H1 (cell line): ENCODE measurements at regions not wholly inside any gene's neighbourhood (a gene's known extent, or its start where the extent isn't known, plus 50 kb on each side); places are given as distances from the start of the nearest gene placed in this dataset.

Experiments used
- CTCF ChIA-PET: fragments of 300-600 bp; sonication (Branson Sonifier 250); formaldehyde crosslinking; loops from one replicate; lab custom pipeline; 2021; ENCODE audit not compliant: partially characterized antibody; lab: Charles Lee
- POLR2A ChIA-PET: fragments of 300-600 bp; sonication (Branson Sonifier 250); formaldehyde crosslinking; loops from one replicate; lab custom pipeline; 2021; ENCODE audit warnings: inconsistent platforms; ENCODE audit not compliant: partially characterized antibody; lab: Charles Lee
- DNase-seq, 2 experiments: peaks; one replicate each; pipeline versions ENCODE4 v3.0.0 to v3.0.0-alpha.2; 2010 to 2022; ENCODE audit warnings: low spot score in 2 of 2, low read depth in 1 of 2, mixed read lengths in 1 of 2
- FAIRE-seq: peaks from 2 replicates; lab custom pipeline; 2011; peaks lifted over from hg19 to GRCh38; lab: Jason Lieb, UNC
- H2AFZ ChIP-seq: 2 replicates; pipeline ENCODE4 v1.8.1; 2012; ENCODE audit warnings: low read length, inconsistent platforms
- H2AK5ac ChIP-seq: 2 replicates; pipeline ENCODE4 v1.6.1; 2013; ENCODE audit warnings: low read depth, low read length
- H2BK120ac ChIP-seq: replicated peaks from 2 replicates; pipeline ENCODE3; 2013; ENCODE audit warnings: low read depth, low read length, inconsistent platforms
- H2BK12ac ChIP-seq: 2 replicates; pipeline ENCODE4 v1.6.1; 2013; ENCODE audit warnings: low read depth, low read length
- H2BK15ac ChIP-seq: 2 replicates; pipeline ENCODE4 v1.6.1; 2013; ENCODE audit warnings: low read length
- H2BK20ac ChIP-seq: 2 replicates; pipeline ENCODE4 v1.6.1; 2013; ENCODE audit warnings: low read length
- H2BK5ac ChIP-seq: 2 replicates; pipeline ENCODE4 v1.6.1; 2013; ENCODE audit warnings: low read depth, low read length
- H3K14ac ChIP-seq: 2 replicates; pipeline ENCODE4 v1.6.1; 2013; ENCODE audit warnings: inconsistent platforms; ENCODE audit not compliant: insufficient read length
- H3K18ac ChIP-seq: 2 replicates; pipeline ENCODE4 v1.6.1; 2013; ENCODE audit warnings: low read length; ENCODE audit errors: extremely low read depth
- H3K23ac ChIP-seq: 2 replicates; pipeline ENCODE4 v1.6.1; 2013; ENCODE audit warnings: inconsistent platforms; ENCODE audit not compliant: insufficient read length
- H3K23me2 ChIP-seq: 2 replicates; pipeline ENCODE4 v1.6.1; 2013; ENCODE audit warnings: low read depth, low read length
- H3K27ac ChIP-seq: 2 replicates; pipeline ENCODE4 v1.6.1; 2011; ENCODE audit warnings: low read depth, low read length, inconsistent platforms
- H3K27me3 ChIP-seq, 4 experiments: replicated peaks in 1 of 4; 1 replicate in 1 of 4; 2 replicates in 3 of 4; pipeline versions ENCODE4 v1.6.1 to v1.8.1; 2011 to 2013; ENCODE audit warnings: low read length in 3 of 4, mild to moderate bottlenecking in 3 of 4, inconsistent platforms in 2 of 4, mixed read lengths in 2 of 4, moderate library complexity in 1 of 4; ENCODE audit not compliant: control insufficient read depth in 3 of 4, insufficient read depth in 3 of 4; ENCODE audit errors: extremely low read depth in 1 of 4
- H3K36me3 ChIP-seq, 4 experiments: 2 replicates each; pipeline versions ENCODE4 v1.6.1 to v1.8.1; 2011 to 2013; ENCODE audit warnings: mild to moderate bottlenecking in 4 of 4, low read length in 3 of 4, moderate library complexity in 2 of 4, control low read depth in 1 of 4, inconsistent platforms in 1 of 4; ENCODE audit not compliant: insufficient read depth in 4 of 4, control insufficient read depth in 2 of 4
- H3K4ac ChIP-seq: replicated peaks from 2 replicates; pipeline ENCODE3; 2013; ENCODE audit warnings: low read length, low read depth, mixed read lengths, inconsistent platforms; ENCODE audit not compliant: insufficient read length
- H3K4me1 ChIP-seq, 4 experiments: replicated peaks in 1 of 4; 1 replicate in 1 of 4; 2 replicates in 3 of 4; pipeline versions ENCODE4 v1.6.1 to v1.8.1; 2011 to 2013; ENCODE audit warnings: low read length in 3 of 4, inconsistent platforms in 2 of 4, mixed read lengths in 1 of 4; ENCODE audit not compliant: insufficient read depth in 4 of 4, control insufficient read depth in 3 of 4
- H3K4me2 ChIP-seq, 2 experiments: 2 replicates each; pipeline versions ENCODE4 v1.6.1 to v1.8.1; 2011 to 2013; ENCODE audit warnings: low read depth in 2 of 2, low read length in 2 of 2, control low read depth in 1 of 2, inconsistent platforms in 1 of 2, mild to moderate bottlenecking in 1 of 2; ENCODE audit not compliant: insufficient read depth in 1 of 2
- H3K4me3 ChIP-seq, 4 experiments: fragments of 200-600, 300-600 bp in 1 of 4; sonication (generic), shearing (Covaris generic), sonication (Bioruptor Twin) in 1 of 4; 2 replicates each; pipeline versions ENCODE4 v1.5.1 to v1.8.1; 2011 to 2016; ENCODE audit warnings: low read length in 4 of 4, low read depth in 3 of 4, control low read depth in 2 of 4, inconsistent platforms in 2 of 4, mild to moderate bottlenecking in 2 of 4, mixed read lengths in 1 of 4, moderate library complexity in 1 of 4; ENCODE audit not compliant: insufficient read depth in 2 of 4; ENCODE audit errors: extremely low read depth in 1 of 4
- H3K56ac ChIP-seq: replicated peaks from 2 replicates; pipeline ENCODE3; 2013; ENCODE audit warnings: low read depth, mild to moderate bottlenecking, mixed read lengths, low read length, inconsistent platforms; ENCODE audit not compliant: insufficient read length
- H3K79me1 ChIP-seq: 2 replicates; pipeline ENCODE4 v1.6.1; 2013; ENCODE audit warnings: low read depth, low read length, control low read depth
- H3K79me2 ChIP-seq, 2 experiments: 2 replicates each; pipeline versions ENCODE4 v1.6.1 to v1.8.1; 2012 to 2013; ENCODE audit warnings: low read length in 2 of 2, mild to moderate bottlenecking in 2 of 2, inconsistent platforms in 1 of 2; ENCODE audit not compliant: insufficient read depth in 2 of 2, control insufficient read depth in 1 of 2
- H3K9ac ChIP-seq, 4 experiments: replicated peaks in 1 of 4; 1 replicate in 1 of 4; 2 replicates in 3 of 4; pipeline versions ENCODE4 v1.6.1 to v1.8.1; 2011 to 2013; ENCODE audit warnings: low read depth in 3 of 4, low read length in 3 of 4, control low read depth in 2 of 4, mild to moderate bottlenecking in 2 of 4, moderate library complexity in 2 of 4, inconsistent platforms in 1 of 4; ENCODE audit errors: extremely low read depth in 1 of 4
- H3K9me3 ChIP-seq, 2 experiments: 2 replicates each; pipeline versions ENCODE4 v1.6.1 to v1.8.1; 2012 to 2013; ENCODE audit warnings: mild to moderate bottlenecking in 2 of 2, moderate library complexity in 2 of 2, control low read depth in 1 of 2, inconsistent platforms in 1 of 2, low read depth in 1 of 2, low read length in 1 of 2, mixed read lengths in 1 of 2; ENCODE audit not compliant: insufficient read depth in 2 of 2
- H4K20me1 ChIP-seq, 2 experiments: replicated peaks in 1 of 2; 2 replicates each; pipeline versions ENCODE3 to v1.8.1; 2011 to 2013; ENCODE audit warnings: inconsistent platforms in 2 of 2, low read length in 2 of 2, mild to moderate bottlenecking in 1 of 2; ENCODE audit not compliant: insufficient read depth in 2 of 2, control insufficient read depth in 1 of 2
- H4K5ac ChIP-seq: 2 replicates; pipeline ENCODE4 v1.6.1; 2013; ENCODE audit warnings: low read length, low read depth, mixed read lengths, inconsistent platforms; ENCODE audit not compliant: insufficient read length
- H4K8ac ChIP-seq: 2 replicates; pipeline ENCODE4 v1.8.0; 2013; ENCODE audit warnings: mild to moderate bottlenecking, moderate library complexity, low read length, inconsistent platforms; ENCODE audit not compliant: insufficient read depth; ENCODE audit errors: extremely low read depth
- H4K91ac ChIP-seq: replicated peaks from 2 replicates; pipeline ENCODE3; 2013; ENCODE audit warnings: low read length, mixed read lengths, inconsistent platforms; ENCODE audit not compliant: insufficient read length
- ASH2L ChIP-seq: fragments of 200-600, 300-600 bp; sonication (generic); IDR thresholded peaks from one replicate; pipeline ENCODE4 v1.7.1; 2017; ENCODE audit warnings: low read length
- KDM4A ChIP-seq: IDR thresholded peaks from one replicate; pipeline ENCODE4 v1.7.1; 2012; ENCODE audit warnings: low read depth, mild to moderate bottlenecking, moderate library complexity, low read length, inconsistent platforms; ENCODE audit not compliant: severe bottlenecking
- WGBS, 2 experiments: shearing (Covaris generic) in 1 of 2; methylation state at CpG; one replicate each; pipeline versions ENCODE4 v1.1.6 to v1.1.7; 2013 to 2015; ENCODE audit warnings: low lambda C conversion rate in 2 of 2, mixed read lengths in 2 of 2, inconsistent platforms in 1 of 2, low coverage in 1 of 2, missing lambda C conversion rate in 1 of 2; ENCODE audit not compliant: insufficient replicate concordance in 2 of 2, insufficient coverage in 1 of 2, insufficient read length in 1 of 2; ENCODE audit errors: extremely low coverage in 1 of 2, missing lambda C conversion rate in 1 of 2; 5-methylcytosine and 5-hydroxymethylcytosine counted together

DNA sequence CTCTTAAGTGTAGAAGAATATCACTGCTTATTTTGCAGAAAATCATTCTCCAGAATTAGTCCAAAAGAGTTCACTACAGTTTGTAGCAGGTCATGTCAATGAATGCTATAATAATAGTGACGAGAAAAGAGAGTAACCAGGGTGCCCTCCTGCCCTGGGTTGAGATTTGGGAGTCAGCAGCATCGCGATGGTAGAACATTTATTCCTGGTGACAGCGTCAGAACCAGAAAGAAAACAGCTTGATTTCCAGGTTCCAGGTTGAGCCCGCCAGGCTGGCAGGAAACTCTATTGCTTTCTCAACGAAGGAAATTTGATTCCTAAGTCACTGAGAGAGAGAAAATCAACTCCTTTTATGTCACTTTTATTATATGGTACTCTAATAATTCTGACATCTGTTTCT is 550.3 kb downstream of the QKI start:
- 94% methylated on average over 6 of the region's 6 CpGs; no CpG with 5 or more reads in 1 of the 2 experiments for WGBS, 2 experiments
- Histone ChIP-seq H4K20me1 (no peaks in the 10 kb centered on the region), H3K4ac (no peak overlapping the region), H2BK20ac (no peak overlapping the region), H4K5ac (no peak overlapping the region), H4K91ac (no peak overlapping the region), H3K36me3 (no peaks in the 10 kb centered on the region), H2BK5ac (no peak overlapping the region), H2AK5ac (no peak overlapping the region), H3K9me3 (no peaks in the 10 kb centered on the region), H2BK120ac (no peak overlapping the region), H3K4me2 (no peak overlapping the region), H3K23ac (no peak overlapping the region), H3K18ac (no peak overlapping the region), H3K4me1 (peaks cover 0 to 3% (median under 1%) of the 10 kb centered on the region in 4 experiments; a peak in 1 of 7 replicates), H2BK12ac (no peak overlapping the region), H3K27me3 (no peaks in the 10 kb centered on the region), H3K4me3 (no peak overlapping the region), H2BK15ac (no peak overlapping the region), H3K27ac (no peak overlapping the region), H4K8ac (no peak overlapping the region), H3K23me2 (no peaks in the 10 kb centered on the region), H3K14ac (no peak overlapping the region), H3K79me1 (no peaks in the 10 kb centered on the region), H2AFZ (no peak overlapping the region), H3K79me2 (no peaks in the 10 kb centered on the region), H3K56ac (no peak overlapping the region), H3K9ac (no peak overlapping the region)
- ChIA-PET CTCF (no interaction called here), POLR2A (no interaction called here)
- TF ChIP-seq ASH2L: no peak
- TF ChIP-seq KDM4A: no peak
- FAIRE-seq (no peak), DNase-seq (no peak)
